ENCODE measurements at regions not wholly inside any gene's neighbourhood (a gene's known extent, or its start where the extent isn't known, plus 50 kb on each side); places are given as distances from the start of the nearest gene placed in this dataset.

GRCh38 chr2:183390109-183390508 is 265.9 kb downstream of the NUP35 start (continued):
- no peak for TF ChIP-seq MGA (IDR thresholded peaks at IDR 0.05)
- no peak for TF ChIP-seq SFPQ (IDR thresholded peaks at IDR 0.05; ENCODE audit: low read depth, low read length)
- no peak for TF ChIP-seq HOMEZ (CRISPR knock-in tag; IDR thresholded peaks at IDR 0.05)
- no peak for TF ChIP-seq SLC30A9 (CRISPR knock-in tag; IDR thresholded peaks at IDR 0.05)
- TF ChIP-seq CUX1 (CRISPR knock-in tag; IDR thresholded peaks at IDR 0.05), result no peak
- no peak for TF ChIP-seq KAT8 (IDR thresholded peaks at IDR 0.05; ENCODE audit: low read depth)
